ENCODE measurements at regions not wholly inside any gene's neighbourhood (a gene's known extent, or its start where the extent isn't known, plus 50 kb on each side); places are given as distances from the start of the nearest gene placed in this dataset.

- Histone ChIP-seq H3K36me3 (ENCODE audit: insufficient read depth, low read length) (no peaks in the 10 kb centered on the region), H3K4me1 (ENCODE audit: insufficient read depth, low read length) (no peaks in the 10 kb centered on the region), H3K9me3 (ENCODE audit: control insufficient read depth in 1 of 2, insufficient read depth in 1 of 2, low read length in 2 of 2) (no peaks in the 10 kb centered on the region), H3K27ac (ENCODE audit: low read depth in 1 of 2, low read length in 2 of 2) (no peak overlapping the region), H3K27me3 (ENCODE audit: control insufficient read depth in 1 of 2, insufficient read depth in 2 of 2, low read length in 2 of 2) (no peaks in the 10 kb centered on the region), H3K4me3 (ENCODE audit: low read length) (no peak overlapping the region)
- no peak overlapping the region for H3K4me3 Mint-ChIP-seq
- TF ChIP-seq CTCF (IDR thresholded peaks at IDR 0.05), result no peak
- CTCF ChIA-PET, result no interaction called here
- H3K4me1 Mint-ChIP-seq (ENCODE audit: low read depth), result no peaks in the 10 kb centered on the region
- ATAC-seq (ENCODE audit: poor library complexity) (no peak), DNase-seq (no peak)
- intact Hi-C loops (cut with DNase I, micrococcal nuclease), result no loop called here
- no peaks in the 10 kb centered on the region for H3K9me3 Mint-ChIP-seq
- no peaks in the 10 kb centered on the region for H3K36me3 Mint-ChIP-seq (ENCODE audit: low read depth)
- no peaks in the 10 kb centered on the region for H3K27me3 Mint-ChIP-seq
- no peak overlapping the region for H3K27ac Mint-ChIP-seq
- POLR2A ChIA-PET, result no interaction called here
Measured at GRCh38 chr10:8146650-8147049, 92.2 kb downstream of the GATA3 start.

- no peaks in the 10 kb centered on the region for H3K4me1 Mint-ChIP-seq (ENCODE audit: low read depth)
- H3K36me3 Mint-ChIP-seq (ENCODE audit: low read depth), result no peaks in the 10 kb centered on the region
- H3K9me3 ChIP-seq (ENCODE audit: control insufficient read depth in 1 of 2, insufficient read depth in 1 of 2, low read length in 2 of 2), result no peaks in the 10 kb centered on the region
- no peak overlapping the region for H3K27ac Mint-ChIP-seq
- intact Hi-C loops (cut with DNase I, micrococcal nuclease), result no loop called here
- no peaks in the 10 kb centered on the region for H3K27me3 ChIP-seq (ENCODE audit: control insufficient read depth in 1 of 2, insufficient read depth in 2 of 2, low read length in 2 of 2)
- ChIA-PET CTCF (no interaction called here), POLR2A (no interaction called here)
- no peak overlapping the region for H3K4me3 Mint-ChIP-seq
- H3K36me3 ChIP-seq (ENCODE audit: insufficient read depth, low read length), result no peaks in the 10 kb centered on the region
- H3K27me3 Mint-ChIP-seq, result no peaks in the 10 kb centered on the region
- DNase-seq (no peak), ATAC-seq (ENCODE audit: poor library complexity) (no peak)
- no peaks in the 10 kb centered on the region for H3K4me1 ChIP-seq (ENCODE audit: insufficient read depth, low read length)
- H3K4me3 ChIP-seq (ENCODE audit: low read length), result no peak overlapping the region
- TF ChIP-seq CTCF (IDR thresholded peaks at IDR 0.05), result no peak
- H3K9me3 Mint-ChIP-seq, result no peaks in the 10 kb centered on the region
- H3K27ac ChIP-seq (ENCODE audit: low read depth in 1 of 2, low read length in 2 of 2), result no peak overlapping the region
Measured at GRCh38 chr10:8149991-8150390, 95.5 kb downstream of the GATA3 start.

GRCh38 chr10:8150401-8150905 lies 96.0 kb downstream of the GATA3 start:
- no peaks in the 10 kb centered on the region for H3K9me3 ChIP-seq (ENCODE audit: control insufficient read depth in 1 of 2, insufficient read depth in 1 of 2, low read length in 2 of 2)
- Mint-ChIP-seq H3K27ac (no peak overlapping the region), H3K4me1 (ENCODE audit: low read depth) (no peaks in the 10 kb centered on the region), H3K4me3 (no peak overlapping the region), H3K9me3 (no peaks in the 10 kb centered on the region), H3K36me3 (ENCODE audit: low read depth) (no peaks in the 10 kb centered on the region), H3K27me3 (no peaks in the 10 kb centered on the region)
- ChIA-PET CTCF (no interaction called here), POLR2A (no interaction called here)
- no peaks in the 10 kb centered on the region for H3K27me3 ChIP-seq (ENCODE audit: control insufficient read depth in 1 of 2, insufficient read depth in 2 of 2, low read length in 2 of 2)
- no peak for ATAC-seq (ENCODE audit: poor library complexity)
- H3K27ac ChIP-seq (ENCODE audit: low read depth in 1 of 2, low read length in 2 of 2), result no peak overlapping the region
- no peak overlapping the region for H3K4me3 ChIP-seq (ENCODE audit: low read length)
- no peak for DNase-seq
- intact Hi-C loops (cut with DNase I, micrococcal nuclease), result no loop called here
- H3K36me3 ChIP-seq (ENCODE audit: insufficient read depth, low read length), result no peaks in the 10 kb centered on the region
- no peak for TF ChIP-seq CTCF (IDR thresholded peaks at IDR 0.05)
- H3K4me1 ChIP-seq (ENCODE audit: insufficient read depth, low read length), result no peaks in the 10 kb centered on the region

Measured in CD4-positive, alpha-beta T cell (primary cell).